Panc1 (cell line): ENCODE measurements at regions not wholly inside any gene's neighbourhood (a gene's known extent, or its start where the extent isn't known, plus 50 kb on each side); places are given as distances from the start of the nearest gene placed in this dataset.

Source experiments
- ATAC-seq: fragments of 200-7000 bp; cut with Tn5 transposase; 2 replicates; pipeline ENCODE4 v1.9.1; 2020; ENCODE audit warnings: mild to moderate bottlenecking, moderate library complexity
- BruUV-seq: library from RNA; stranded (reverse); fragments of 400-500 nt; replicated peaks from 2 replicates; lab custom pipeline; 2021; lab: Mats Ljungman, UMichigan
- CTCF ChIA-PET: fragments of 300-600 bp; sonication (Branson Sonifier 250); formaldehyde crosslinking; loops from one replicate; lab custom pipeline; 2022; ENCODE audit warnings: antibody characterized with exemption; lab: Charles Lee
- POLR2A ChIA-PET: fragments of 300-600 bp; sonication (Branson Sonifier 250); formaldehyde crosslinking; loops from one replicate; lab custom pipeline; 2022; ENCODE audit warnings: antibody characterized with exemption; lab: Charles Lee
- DNase-seq: peaks from one replicate; pipeline ENCODE4 v3.0.0-alpha.2; 2010; ENCODE audit warnings: low read depth, low spot score
- H3K27ac ChIP-seq: 2 replicates; pipeline ENCODE4 v1.5.1; 2011; ENCODE audit warnings: mild to moderate bottlenecking, low read length, inconsistent platforms
- H3K27me3 ChIP-seq: fragments of 200-500 bp; sonication (Bioruptor generic); 2 replicates; pipeline ENCODE4 v1.6.0; 2014; ENCODE audit warnings: low read length, inconsistent platforms; ENCODE audit not compliant: control insufficient read depth, insufficient read depth
- H3K36me3 ChIP-seq: fragments of 200-500 bp; sonication (Bioruptor generic); 2 replicates; pipeline ENCODE4 v1.5.1; 2014; ENCODE audit warnings: inconsistent platforms, mild to moderate bottlenecking, low read length, moderate library complexity; ENCODE audit not compliant: control insufficient read depth, insufficient read depth
- H3K4me1 ChIP-seq: 2 replicates; pipeline ENCODE4 v1.5.1; 2011; ENCODE audit warnings: inconsistent platforms, mild to moderate bottlenecking, low read length, moderate library complexity; ENCODE audit not compliant: control insufficient read depth, insufficient read depth
- H3K4me3 ChIP-seq, 2 experiments: 2 replicates each; pipeline ENCODE4 v1.5.1; 2011 to 2012; ENCODE audit warnings: low read depth in 2 of 2, low read length in 2 of 2, mild to moderate bottlenecking in 2 of 2, inconsistent platforms in 1 of 2, moderate library complexity in 1 of 2
- H3K9me3 ChIP-seq: fragments of 200-500 bp; sonication (Bioruptor generic); 2 replicates; pipeline ENCODE4 v1.5.1; 2014; ENCODE audit warnings: low read depth, mild to moderate bottlenecking, inconsistent platforms, low read length, moderate library complexity; ENCODE audit not compliant: control insufficient read depth, insufficient read depth
- POLR2AphosphoS5 ChIP-seq: IDR thresholded peaks from 2 replicates; pipeline ENCODE4 v1.6.1; 2012; ENCODE audit warnings: mild to moderate bottlenecking, low read depth, low read length, moderate library complexity
- REST ChIP-seq, 2 experiments: IDR thresholded peaks; 2 replicates each; pipeline ENCODE4 v1.6.1; 2011 to 2012; ENCODE audit warnings: low read depth in 2 of 2, control low read depth in 1 of 2, low read length in 1 of 2, mild to moderate bottlenecking in 1 of 2, moderate library complexity in 1 of 2; ENCODE audit not compliant: insufficient read depth in 1 of 2
- SIN3A ChIP-seq: IDR thresholded peaks from 2 replicates; pipeline ENCODE4 v1.6.1; 2012; ENCODE audit warnings: low read depth, mild to moderate bottlenecking, low read length, moderate library complexity, borderline replicate concordance; ENCODE audit not compliant: insufficient read depth
- TCF7L2 ChIP-seq: IDR thresholded peaks from 2 replicates; pipeline ENCODE4 v1.6.1; 2011; ENCODE audit warnings: mild to moderate bottlenecking, low read depth, low read length, inconsistent platforms
- in situ Hi-C: cut with HindIII; loops from 2 replicates; pipeline ENCODE4 v1.10.0; 2016; ENCODE audit warnings: low sequenced_read_pairs, low pct_unique_long_range_greater_than_20kb
- intact Hi-C: fragments of 100-400 bp; cut with micrococcal nuclease; formaldehyde crosslinking; loops from one replicate; pipeline ENCODE4 v1.10.0; 2022; ENCODE audit not compliant: unreplicated experiment
- TF ChIP-seq, protein P1 (sequence below): fragments of 450-650 bp; IDR thresholded peaks from 2 replicates; pipeline ENCODE4 v1.5.1; 2017; ENCODE audit warnings: mild to moderate bottlenecking

DNA sequence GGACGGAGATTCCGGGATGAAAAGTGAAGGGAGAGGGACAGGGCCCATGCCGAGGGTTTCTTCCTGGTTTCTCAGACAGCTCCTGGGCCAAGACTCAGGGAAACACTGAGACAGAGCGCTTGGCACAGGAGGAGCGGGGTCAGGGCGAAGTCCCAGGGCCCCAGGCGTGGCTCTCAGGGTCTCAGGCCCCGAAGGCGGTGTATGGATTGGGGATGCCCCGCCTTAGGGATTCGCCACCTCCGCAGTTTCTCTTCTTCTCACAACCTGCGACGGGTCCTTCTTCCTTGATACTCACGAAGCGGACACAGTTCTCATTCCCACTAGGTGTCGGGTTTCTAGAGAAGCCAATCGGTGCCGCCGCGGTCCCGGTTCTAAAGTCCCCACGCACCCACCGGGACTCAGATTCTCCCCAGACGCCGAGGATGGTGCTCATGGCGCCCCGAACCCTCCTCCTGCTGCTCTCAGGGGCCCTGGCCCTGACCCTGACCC lies 55.0 kb upstream of the HLA-A start:
- in situ Hi-C loops (no loop called here), intact Hi-C loops (no loop called here)
- TF ChIP-seq TCF7L2, result no peak
- no peak for TF ChIP-seq POLR2AphosphoS5
- no peak for TF ChIP-seq SIN3A
- no peak for TF ChIP-seq REST (IDR thresholded peaks at IDR 0.05; ENCODE audit: insufficient read depth in 1 of 2, low read depth in 2 of 2, low read length in 1 of 2)
- TF ChIP-seq, protein P1, sequence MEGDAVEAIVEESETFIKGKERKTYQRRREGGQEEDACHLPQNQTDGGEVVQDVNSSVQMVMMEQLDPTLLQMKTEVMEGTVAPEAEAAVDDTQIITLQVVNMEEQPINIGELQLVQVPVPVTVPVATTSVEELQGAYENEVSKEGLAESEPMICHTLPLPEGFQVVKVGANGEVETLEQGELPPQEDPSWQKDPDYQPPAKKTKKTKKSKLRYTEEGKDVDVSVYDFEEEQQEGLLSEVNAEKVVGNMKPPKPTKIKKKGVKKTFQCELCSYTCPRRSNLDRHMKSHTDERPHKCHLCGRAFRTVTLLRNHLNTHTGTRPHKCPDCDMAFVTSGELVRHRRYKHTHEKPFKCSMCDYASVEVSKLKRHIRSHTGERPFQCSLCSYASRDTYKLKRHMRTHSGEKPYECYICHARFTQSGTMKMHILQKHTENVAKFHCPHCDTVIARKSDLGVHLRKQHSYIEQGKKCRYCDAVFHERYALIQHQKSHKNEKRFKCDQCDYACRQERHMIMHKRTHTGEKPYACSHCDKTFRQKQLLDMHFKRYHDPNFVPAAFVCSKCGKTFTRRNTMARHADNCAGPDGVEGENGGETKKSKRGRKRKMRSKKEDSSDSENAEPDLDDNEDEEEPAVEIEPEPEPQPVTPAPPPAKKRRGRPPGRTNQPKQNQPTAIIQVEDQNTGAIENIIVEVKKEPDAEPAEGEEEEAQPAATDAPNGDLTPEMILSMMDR, result no peak
- no peaks in the 10 kb centered on the region; the same call in 1 of the 2 replicates for H3K36me3 ChIP-seq
- ATAC-seq, result peak; percentile 57
- peaks cover 10% of the 10 kb centered on the region for H3K4me1 ChIP-seq
- POLR2A ChIA-PET, result interaction anchor here (0.6 kb wide), 1 partner anchor 1006 kb away, joined by 3 read pairs; no protein-coding TSS in a partner anchor
- no peaks in the 10 kb centered on the region for H3K27me3 ChIP-seq
- H3K27ac ChIP-seq, result peak overlapping the region; percentile 86
- BruUV-seq, result no TSS peak
- no peak for DNase-seq
- H3K9me3 ChIP-seq, result no peaks in the 10 kb centered on the region
- CTCF ChIA-PET, result interaction anchor here (0.6 kb wide), 1 partner anchor 131 kb away, joined by 3 read pairs; no protein-coding TSS in a partner anchor
- peak overlapping the region; percentile 58 to 73 for H3K4me3 ChIP-seq

DNA sequence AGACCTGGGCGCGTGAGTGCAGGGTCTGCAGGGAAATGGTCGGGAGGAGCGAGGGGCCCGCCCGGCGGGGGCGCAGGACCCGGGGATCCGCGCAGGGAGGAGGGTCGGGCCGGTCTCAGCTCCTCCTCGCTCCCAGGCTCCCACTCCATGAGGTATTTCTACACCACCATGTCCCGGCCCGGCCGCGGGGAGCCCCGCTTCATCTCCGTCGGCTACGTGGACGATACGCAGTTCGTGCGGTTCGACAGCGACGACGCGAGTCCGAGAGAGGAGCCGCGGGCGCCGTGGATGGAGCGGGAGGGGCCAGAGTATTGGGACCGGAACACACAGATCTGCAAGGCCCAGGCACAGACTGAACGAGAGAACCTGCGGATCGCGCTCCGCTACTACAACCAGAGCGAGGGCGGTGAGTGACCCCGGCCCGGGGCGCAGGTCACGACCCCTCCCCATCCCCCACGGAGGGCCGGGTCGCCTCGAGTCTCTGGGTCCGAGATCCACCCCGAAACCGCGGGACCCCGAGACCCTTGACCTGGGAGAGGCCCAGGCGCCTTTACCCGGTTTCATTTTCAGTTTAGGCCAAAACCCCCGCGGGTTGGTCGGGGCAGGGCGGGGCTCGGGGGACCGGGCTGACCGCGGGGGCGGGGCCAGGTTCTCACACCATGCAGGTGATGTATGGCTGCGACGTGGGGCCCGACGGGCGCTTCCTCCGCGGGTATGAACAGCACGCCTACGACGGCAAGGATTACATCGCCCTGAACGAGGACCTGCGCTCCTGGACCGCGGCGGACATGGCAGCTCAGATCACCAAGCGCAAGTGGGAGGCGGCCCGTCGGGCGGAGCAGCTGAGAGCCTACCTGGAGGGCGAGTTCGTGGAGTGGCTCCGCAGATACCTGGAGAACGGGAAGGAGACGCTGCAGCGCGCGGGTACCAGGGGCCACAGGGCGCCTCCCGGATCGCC lies 54.2 kb upstream of the HLA-A start:
- Histone ChIP-seq H3K27ac (peak overlapping the region; percentile 86), H3K36me3 (no peaks in the 10 kb centered on the region; the same call in 1 of the 2 replicates)
- BruUV-seq, result no TSS peak

More for the DNA sequence above, 54.2 kb upstream of the HLA-A start:
- CTCF ChIA-PET, result interaction anchor here (0.6 kb wide), 1 partner anchor 132 kb away, joined by 3 read pairs; no protein-coding TSS in a partner anchor
- TF ChIP-seq POLR2AphosphoS5, result 0 out of 2 replicates have a peak, but pooled peaks have one; percentile 27
- TF ChIP-seq TCF7L2, result no peak
- ATAC-seq (peak; percentile 92), DNase-seq (peak; percentile 18)
- Histone ChIP-seq H3K9me3 (no peaks in the 10 kb centered on the region), H3K27me3 (no peaks in the 10 kb centered on the region), H3K4me3 (peak overlapping the region; percentile 58 to 73), H3K4me1 (peaks cover 10% of the 10 kb centered on the region)
- intact Hi-C loops, result no loop called here
- POLR2A ChIA-PET, result no interaction called here
- in situ Hi-C loops, result no loop called here
